HepG2 (cell line): ENCODE measurements at regions not wholly inside any gene's neighbourhood (a gene's known extent, or its start where the extent isn't known, plus 50 kb on each side); places are given as distances from the start of the nearest gene placed in this dataset.
A peak's percentile ranks its signal among the peaks of the same experiment; 100 is the strongest.

Experiments
- ATAC-seq: fragments of 200-7000 bp; cut with Tn5 transposase; 3 replicates; pipeline ENCODE4 v1.9.1; 2020; ENCODE audit warnings: mild to moderate bottlenecking, moderate library complexity
- BruUV-seq: library from RNA; stranded (reverse); fragments of 400-500 nt; replicated peaks from 2 replicates; lab custom pipeline; 2021; lab: Mats Ljungman, UMichigan
- CTCF ChIA-PET: fragments of 300-600 bp; formaldehyde crosslinking; extraction: SDS; loops from one replicate; lab custom pipeline; 2021; ENCODE audit warnings: low total read pairs, inconsistent platforms, low intra/inter-chr PET ratio; lab: Yijun Ruan, JAX
- POLR2A ChIA-PET: fragments of 350-600 bp; sonication (Branson Sonifier 250); formaldehyde crosslinking; loops from one replicate; lab custom pipeline; 2020; ENCODE audit warnings: antibody characterized with exemption, inconsistent platforms; lab: Yijun Ruan, JAX
- DNase-seq: peaks from one replicate; pipeline ENCODE4 v3.0.0-alpha.2; 2015; ENCODE audit warnings: low spot score
- FAIRE-seq: peaks from 3 replicates; lab custom pipeline; 2011; peaks lifted over from hg19 to GRCh38; lab: Jason Lieb, UNC
- H2AFZ ChIP-seq: one replicate; pipeline ENCODE4 v1.6.1; 2011; ENCODE audit warnings: low read length, inconsistent platforms
- H3K27ac ChIP-seq: fragments of 300-600 bp; 3 replicates; pipeline ENCODE4 v1.8.0; 2011; ENCODE audit warnings: mixed run types, mild to moderate bottlenecking, mixed read lengths, low read length, inconsistent platforms; ENCODE audit not compliant: insufficient read depth; ENCODE audit errors: extremely low read length
- H3K27me3 ChIP-seq, 2 experiments: fragments of 200-600 bp in 1 of 2; 2 replicates in 1 of 2; 3 replicates in 1 of 2; pipeline versions ENCODE4 v1.6.0 to v1.8.0; 2011; ENCODE audit warnings: low read length in 2 of 2, mild to moderate bottlenecking in 2 of 2, moderate library complexity in 2 of 2, inconsistent platforms in 1 of 2; ENCODE audit not compliant: insufficient read depth in 2 of 2, control insufficient read depth in 1 of 2
- H3K36me3 ChIP-seq, 2 experiments: fragments of 200-600 bp in 1 of 2; replicated peaks in 1 of 2; 2 replicates in 1 of 2; 3 replicates in 1 of 2; pipeline versions ENCODE4 v1.5.1 to v1.8.0; 2011; ENCODE audit warnings: low read length in 2 of 2, inconsistent platforms in 1 of 2; ENCODE audit not compliant: insufficient read depth in 2 of 2, control insufficient read depth in 1 of 2
- H3K4me1 ChIP-seq: 2 replicates; pipeline ENCODE4 v1.5.1; 2012; ENCODE audit warnings: low read length, inconsistent platforms; ENCODE audit not compliant: insufficient read depth
- H3K4me2 ChIP-seq: 2 replicates; pipeline ENCODE4 v1.6.0; 2011; ENCODE audit warnings: low read depth, low read length, inconsistent platforms
- H3K4me3 ChIP-seq, 3 experiments: fragments of 200-600 bp in 1 of 3; sonication (generic), shearing (Covaris generic) in 1 of 3; replicated peaks in 1 of 3; 2 replicates each; pipeline ENCODE4 v1.5.1; 2011 to 2016; ENCODE audit warnings: low read length in 3 of 3, inconsistent platforms in 2 of 3, low read depth in 2 of 3, mild to moderate bottlenecking in 2 of 3, control low read depth in 1 of 3, mixed read lengths in 1 of 3; ENCODE audit not compliant: insufficient read depth in 1 of 3
- H3K79me2 ChIP-seq: one replicate; pipeline ENCODE4 v1.6.1; 2011; ENCODE audit warnings: low read length, inconsistent platforms; ENCODE audit not compliant: insufficient read depth
- H3K9ac ChIP-seq: 2 replicates; pipeline ENCODE4 v1.6.0; 2011; ENCODE audit warnings: mild to moderate bottlenecking, low read depth, low read length, inconsistent platforms; ENCODE audit not compliant: insufficient read depth
- H3K9me3 ChIP-seq: 2 replicates; pipeline ENCODE4 v1.5.1; 2012; ENCODE audit warnings: mild to moderate bottlenecking, low read length
- H4K20me1 ChIP-seq: 2 replicates; pipeline ENCODE4 v1.6.0; 2011; ENCODE audit warnings: inconsistent platforms, mild to moderate bottlenecking, low read length, moderate library complexity; ENCODE audit not compliant: insufficient read depth
- EED ChIP-seq: sonication (generic); formaldehyde crosslinking; IDR thresholded peaks from 2 replicates; pipeline ENCODE4 v1.5.0; 2020; ENCODE audit warnings: mild to moderate bottlenecking, missing genetic modification reagents
- ETV5 ChIP-seq: IDR thresholded peaks from 2 replicates; pipeline ENCODE4 v1.6.1; 2018; ENCODE audit warnings: missing biosample characterization, missing genetic modification reagents, inconsistent platforms, borderline replicate concordance
- EZH2 ChIP-seq: conservative IDR thresholded peaks from 2 replicates; pipeline ENCODE4 v1.6.1; 2012; ENCODE audit warnings: mild to moderate bottlenecking, low read depth, low read length, moderate library complexity
- FOXJ3 ChIP-seq: sonication (generic); formaldehyde crosslinking; IDR thresholded peaks from 2 replicates; pipeline ENCODE4 v1.4.0; 2020; ENCODE audit warnings: missing genetic modification reagents, mild to moderate bottlenecking, borderline replicate concordance
- FOXM1 ChIP-seq: sonication (generic); formaldehyde crosslinking; IDR thresholded peaks from 2 replicates; pipeline ENCODE4 v1.5.0; 2020; ENCODE audit warnings: missing genetic modification reagents
- FOXP1 ChIP-seq, 2 experiments: fragments of 450-650 bp in 1 of 2; IDR thresholded peaks; 2 replicates each; pipeline ENCODE4 v1.6.1; 2017 to 2018; ENCODE audit warnings: antibody characterized with exemption in 1 of 2
- HBP1 ChIP-seq: IDR thresholded peaks from 2 replicates; pipeline ENCODE4 v1.6.1; 2016; ENCODE audit warnings: low read depth, control low read depth
- ISL2 ChIP-seq: sonication (generic); formaldehyde crosslinking; IDR thresholded peaks from 2 replicates; pipeline ENCODE4 v1.5.0; 2020; ENCODE audit warnings: missing genetic modification reagents
- MAX ChIP-seq: IDR thresholded peaks from 2 replicates; pipeline ENCODE4 v1.6.1; 2012; ENCODE audit warnings: inconsistent platforms
- NFATC3 ChIP-seq: sonication (generic); formaldehyde crosslinking; IDR thresholded peaks from 2 replicates; pipeline ENCODE4 v1.5.1; 2020; ENCODE audit warnings: mild to moderate bottlenecking, missing genetic modification reagents
- SAP130 ChIP-seq: IDR thresholded peaks from 2 replicates; pipeline ENCODE4 v1.6.1; 2016; ENCODE audit warnings: low read depth
- SIN3A ChIP-seq: IDR thresholded peaks from 2 replicates; pipeline ENCODE4 v1.6.1; 2011; ENCODE audit warnings: low read depth, mild to moderate bottlenecking, control low read depth, low read length, borderline replicate concordance
- SIX1 ChIP-seq: sonication (generic); formaldehyde crosslinking; IDR thresholded peaks from 2 replicates; pipeline ENCODE4 v1.4.0; 2020; ENCODE audit warnings: missing genetic modification reagents, borderline replicate concordance
- TCF7 ChIP-seq: sonication (generic); IDR thresholded peaks from 2 replicates; pipeline ENCODE4 v1.6.1; 2016; ENCODE audit warnings: antibody characterized with exemption, low read depth
- ZBTB14 ChIP-seq: sonication (generic); formaldehyde crosslinking; IDR thresholded peaks from 2 replicates; pipeline ENCODE4 v1.4.0; 2020; ENCODE audit warnings: missing genetic modification reagents
- ZGPAT ChIP-seq: IDR thresholded peaks from 2 replicates; pipeline ENCODE4 v1.6.1; 2016; ENCODE audit warnings: mild to moderate bottlenecking
- ZMYM2 ChIP-seq: sonication (generic); formaldehyde crosslinking; IDR thresholded peaks from 2 replicates; pipeline ENCODE4 v1.8.0; 2022; ENCODE audit warnings: mild to moderate bottlenecking, missing genetic modification reagents
- ZNF234 ChIP-seq: sonication (generic); formaldehyde crosslinking; conservative IDR thresholded peaks from 2 replicates; pipeline ENCODE4 v1.5.1; 2020; ENCODE audit warnings: mild to moderate bottlenecking, missing genetic modification reagents
- ZNF333 ChIP-seq: sonication (generic); formaldehyde crosslinking; IDR thresholded peaks from 2 replicates; pipeline ENCODE4 v1.4.0; 2020; ENCODE audit warnings: mild to moderate bottlenecking, missing genetic modification reagents, borderline replicate concordance
- ZNF567 ChIP-seq: sonication (generic); formaldehyde crosslinking; IDR thresholded peaks from 2 replicates; pipeline ENCODE4 v1.8.1; 2023; ENCODE audit warnings: mild to moderate bottlenecking, missing genetic modification reagents, borderline replicate concordance
- ZNF660 ChIP-seq: sonication (generic); formaldehyde crosslinking; IDR thresholded peaks from 2 replicates; pipeline ENCODE4 v1.5.1; 2020; ENCODE audit warnings: mild to moderate bottlenecking, low read depth, missing genetic modification reagents, borderline replicate concordance
- ZNF713 ChIP-seq: sonication (generic); formaldehyde crosslinking; IDR thresholded peaks from 2 replicates; pipeline ENCODE4 v1.4.0; 2020; ENCODE audit warnings: mild to moderate bottlenecking, missing genetic modification reagents
- WGBS: methylation state at CpG from one replicate; pipeline ENCODE4 v1.1.6; 2017; ENCODE audit warnings: low lambda C conversion rate; 5-methylcytosine and 5-hydroxymethylcytosine counted together
- in situ Hi-C: cut with HindIII; loops from 2 replicates; pipeline ENCODE4 v1.10.0; 2017; ENCODE audit warnings: low pct_unique_long_range_greater_than_20kb; ENCODE audit not compliant: extremely low pct_ligation_motif_present
- intact Hi-C: fragments of 100-400 bp; cut with micrococcal nuclease; formaldehyde crosslinking; loops from one replicate; pipeline ENCODE4 v1.10.0; 2022; ENCODE audit not compliant: unreplicated experiment

- H3K79me2 ChIP-seq = no peaks in the 10 kb centered on the region
- FAIRE-seq (no peak), DNase-seq (peak; percentile 64), ATAC-seq (peak; percentile 76)
- no peak overlapping the region for H3K27ac ChIP-seq
- H3K4me1 ChIP-seq = 0 out of 2 replicates have a peak, but pooled peaks cover 12% of the 10 kb centered on the region
- no peaks in the 10 kb centered on the region for H3K9me3 ChIP-seq
- H4K20me1 ChIP-seq = no peaks in the 10 kb centered on the region
- H2AFZ ChIP-seq = no peak overlapping the region
- no peaks in the 10 kb centered on the region for H3K27me3 ChIP-seq
- WGBS = 13% methylated on average over 5 of the region's 5 CpGs
- H3K36me3 ChIP-seq = no peaks in the 10 kb centered on the region
- BruUV-seq = no TSS peak
- ChIA-PET CTCF (no interaction called here), POLR2A (no interaction called here)
- no peak overlapping the region for H3K9ac ChIP-seq
- no peak overlapping the region for H3K4me2 ChIP-seq
- intact Hi-C loops (no loop called here), in situ Hi-C loops (no loop called here)
- H3K4me3 ChIP-seq = no peak overlapping the region
- TF ChIP-seq SIN3A = no peak
- TF ChIP-seq ZNF567 (CRISPR knock-in tag) = no peak
- TF ChIP-seq FOXP1 (IDR thresholded peaks at IDR 0.05) = no peak
- peak; percentile 50; the same call in 1 of the 2 replicates for TF ChIP-seq FOXP1 (CRISPR knock-in tag; IDR thresholded peaks at IDR 0.05)
- TF ChIP-seq EZH2 = no peak
- peak; percentile 24; the same call in 1 of the 2 replicates for TF ChIP-seq ZGPAT (CRISPR knock-in tag)
- peak; percentile 45; the same call in 1 of the 2 replicates for TF ChIP-seq TCF7
- TF ChIP-seq ZMYM2 (CRISPR knock-in tag) = no peak
- TF ChIP-seq NFATC3 (CRISPR knock-in tag) = no peak
- TF ChIP-seq ZNF713 (CRISPR knock-in tag) = no peak
- no peak for TF ChIP-seq FOXM1 (CRISPR knock-in tag)
- TF ChIP-seq MAX = no peak
- peak; percentile 26; the same call in 1 of the 2 replicates for TF ChIP-seq SAP130 (CRISPR knock-in tag)
- no peak for TF ChIP-seq ZNF333 (CRISPR knock-in tag)
- no peak for TF ChIP-seq SIX1 (CRISPR knock-in tag)
- TF ChIP-seq HBP1 (CRISPR knock-in tag) = no peak
- TF ChIP-seq ETV5 (CRISPR knock-in tag) = peak; percentile 16; the same call in 1 of the 2 replicates
- no peak for TF ChIP-seq EED (CRISPR knock-in tag)
- no peak for TF ChIP-seq ZNF660 (CRISPR knock-in tag)
- TF ChIP-seq ZBTB14 = no peak
- no peak for TF ChIP-seq ZNF234 (CRISPR knock-in tag)
- TF ChIP-seq FOXJ3 (CRISPR knock-in tag) = no peak
- TF ChIP-seq ISL2 (CRISPR knock-in tag) = no peak
Observed at GRCh38 chr1:88327391-88328267, 356.4 kb upstream of the PKN2 start.
